ENCODE measurements at regions not wholly inside any gene's neighbourhood (a gene's known extent, or its start where the extent isn't known, plus 50 kb on each side); places are given as distances from the start of the nearest gene placed in this dataset.

GRCh38 chr10:42952931-42953683 is 123.8 kb upstream of the RET start:
- no peak for DNase-seq

DNA sequence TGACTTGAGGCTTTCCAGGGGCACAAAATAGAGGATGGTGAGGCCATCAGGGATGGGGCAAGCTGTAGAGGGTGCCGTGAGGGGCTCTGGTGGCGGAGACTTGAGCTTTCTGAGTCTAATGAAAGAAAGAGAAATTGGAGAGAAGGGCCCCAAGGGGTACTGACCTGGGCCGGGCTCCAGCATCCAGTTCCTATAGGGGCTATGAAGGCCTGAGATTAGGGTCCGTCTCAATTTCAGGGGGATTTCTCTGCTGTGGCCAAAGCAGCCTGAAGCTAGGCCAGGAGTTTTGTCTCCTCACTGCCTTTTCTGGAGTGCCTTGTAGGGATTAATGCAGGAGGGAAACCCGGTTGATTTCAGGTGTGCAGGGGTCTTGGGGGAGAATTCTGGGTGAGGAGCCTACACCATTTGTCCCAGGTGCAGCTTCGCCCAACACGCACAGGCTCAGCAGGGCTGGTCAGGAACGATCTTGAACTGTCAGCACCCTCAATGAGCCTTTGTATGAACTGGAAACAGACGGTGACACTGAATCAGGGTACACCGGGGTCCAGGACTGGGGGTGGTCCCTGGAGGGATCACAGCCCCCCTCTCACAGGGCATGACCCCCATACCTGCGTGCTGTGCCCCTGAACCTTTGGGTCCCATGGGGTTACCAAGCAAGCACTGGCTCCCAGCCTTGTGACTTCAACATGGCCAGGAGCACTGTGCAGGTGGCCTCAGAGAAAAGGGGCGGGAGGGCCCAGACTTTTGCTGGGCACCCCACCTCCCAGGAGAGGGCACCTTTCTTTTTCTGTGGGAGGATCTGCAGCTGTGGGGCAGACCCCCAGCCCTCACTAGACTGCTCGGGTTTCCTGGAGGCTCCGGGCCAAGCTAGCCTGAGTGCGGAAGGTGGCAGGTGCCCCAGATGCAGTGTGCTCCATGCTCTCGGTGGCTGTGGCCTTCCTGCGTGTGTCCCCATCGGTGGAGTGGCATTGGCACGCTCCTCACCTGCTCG is 122.9 kb upstream of the RET start:
- DNase-seq = no peak

- DNase-seq = no peak
Measured at GRCh38 chr10:42954766-42955492, 121.9 kb upstream of the RET start.

DNA sequence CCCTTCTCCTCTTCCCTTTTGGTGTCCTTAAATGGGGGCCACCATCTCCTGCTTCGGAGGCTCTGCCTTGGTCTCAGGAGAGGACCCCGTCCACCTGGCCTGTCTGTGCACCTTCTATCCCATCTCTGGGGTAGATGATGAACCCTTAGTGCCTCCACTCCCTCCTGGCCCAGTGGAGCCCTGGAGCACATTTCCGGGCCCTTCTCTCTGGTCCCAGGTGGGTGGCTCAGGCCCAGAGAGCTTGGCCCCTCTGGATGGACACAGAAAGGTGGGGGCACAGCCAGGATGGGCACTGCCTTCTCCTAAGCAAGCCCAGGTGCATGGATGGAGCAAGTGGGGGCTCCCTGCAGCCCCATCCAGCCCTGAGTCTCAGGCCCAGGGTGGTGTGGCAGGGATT is 121.4 kb upstream of the RET start:
- DNase-seq = no peak

GRCh38 chr10:42956045-42956444 is 120.8 kb upstream of the RET start:
- DNase-seq = no peak

DNA sequence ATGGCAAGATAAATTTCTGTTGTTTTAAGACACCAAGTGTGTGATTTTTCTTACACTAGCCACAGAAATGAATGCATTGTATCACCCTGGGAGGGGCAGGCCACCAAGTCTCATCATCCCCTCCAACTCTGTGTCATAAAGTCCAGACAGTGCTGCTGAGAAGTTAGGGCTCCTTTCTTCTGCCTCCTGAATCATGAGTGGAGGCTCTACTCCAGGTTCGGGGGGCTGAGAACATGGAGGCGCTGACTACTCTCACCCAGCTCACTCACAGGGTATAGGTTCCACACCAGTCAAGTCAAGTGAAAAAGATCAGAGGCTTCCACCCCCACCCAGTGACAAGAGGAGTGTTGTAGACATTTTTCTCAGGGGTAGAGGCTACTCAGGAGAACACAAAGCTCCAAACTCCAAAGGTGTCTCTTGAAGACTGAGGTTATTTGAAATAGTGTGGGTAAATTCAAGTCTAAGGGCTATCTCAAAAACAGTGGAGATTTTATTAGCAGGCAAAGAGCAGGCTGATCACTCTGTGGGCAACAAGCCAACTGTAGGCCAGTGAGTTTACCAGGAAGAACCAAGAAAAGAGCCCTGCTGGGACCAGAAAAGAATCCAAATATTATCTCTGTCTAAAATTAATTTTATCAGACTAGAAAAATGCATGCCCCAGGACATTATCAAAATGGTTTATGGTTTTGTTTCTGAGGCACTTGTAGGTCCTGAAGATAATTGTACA is 118.6 kb upstream of the RET start:
- no peak for DNase-seq

- no peak for DNase-seq
Measured at GRCh38 chr10:42959833-42960232, 117.0 kb upstream of the RET start.

DNA sequence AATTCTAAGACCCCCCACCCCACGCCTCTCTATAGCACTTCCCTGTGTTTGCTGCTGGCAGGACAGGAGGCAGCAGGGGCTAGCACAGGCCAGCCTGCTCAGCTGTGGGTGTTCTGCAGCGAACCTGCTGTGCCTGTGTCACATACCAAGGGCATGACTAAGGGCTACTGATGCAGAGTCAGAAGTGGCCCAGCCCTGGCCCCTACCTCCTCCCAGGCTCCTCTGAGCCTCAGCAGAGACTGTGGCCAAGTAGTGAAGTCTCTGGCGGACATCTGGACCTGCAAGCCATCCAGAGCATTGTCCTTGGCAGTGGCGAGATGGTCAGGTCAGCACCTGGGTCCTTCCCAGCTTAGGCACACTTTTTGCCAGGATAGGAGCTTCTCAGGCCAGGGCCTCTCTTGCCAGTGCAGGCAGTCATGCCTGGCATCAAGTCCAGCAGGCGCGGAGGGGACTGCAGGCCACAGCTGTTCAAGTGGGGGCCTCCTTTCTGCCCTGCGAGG is 116.3 kb upstream of the RET start:
- DNase-seq = no peak

DNA sequence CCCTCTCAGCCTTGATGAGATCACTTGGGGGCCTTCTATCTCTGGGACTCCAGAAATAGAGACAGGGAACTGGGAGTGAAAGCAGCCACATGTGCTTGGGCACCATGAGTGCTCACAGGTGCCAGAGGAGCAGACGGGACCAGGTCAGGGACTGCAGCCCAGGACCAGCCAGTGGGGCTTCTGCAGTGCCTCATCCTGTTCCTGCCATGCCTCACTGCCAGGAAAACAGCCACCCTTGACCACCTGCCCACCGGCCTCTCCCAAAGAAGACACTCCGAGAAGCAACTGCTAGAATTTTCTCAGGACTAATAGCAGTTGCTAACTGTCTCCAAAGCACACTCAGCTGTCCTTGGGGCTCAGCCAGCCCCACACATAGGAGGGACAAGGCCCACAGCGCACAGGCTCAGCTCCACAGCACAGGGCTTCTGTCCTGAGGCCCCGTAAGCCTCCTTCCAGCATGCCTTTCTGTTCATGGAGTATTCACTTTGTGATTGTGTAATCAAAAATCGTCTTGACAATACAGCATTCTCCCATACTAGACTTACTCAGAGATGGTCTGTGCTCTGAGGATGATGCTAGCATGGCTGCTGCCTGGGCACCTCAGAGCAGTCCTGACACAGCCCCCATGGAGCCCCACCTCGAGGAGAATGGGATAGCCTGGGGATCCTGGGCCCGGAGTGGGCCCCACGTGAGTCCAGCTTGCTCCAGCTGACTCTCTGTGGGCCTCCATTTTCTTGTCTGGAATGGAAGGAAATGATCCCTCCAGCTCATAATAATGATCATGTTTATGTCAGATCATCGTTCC is 115.7 kb upstream of the RET start:
- no peak for DNase-seq

DNA sequence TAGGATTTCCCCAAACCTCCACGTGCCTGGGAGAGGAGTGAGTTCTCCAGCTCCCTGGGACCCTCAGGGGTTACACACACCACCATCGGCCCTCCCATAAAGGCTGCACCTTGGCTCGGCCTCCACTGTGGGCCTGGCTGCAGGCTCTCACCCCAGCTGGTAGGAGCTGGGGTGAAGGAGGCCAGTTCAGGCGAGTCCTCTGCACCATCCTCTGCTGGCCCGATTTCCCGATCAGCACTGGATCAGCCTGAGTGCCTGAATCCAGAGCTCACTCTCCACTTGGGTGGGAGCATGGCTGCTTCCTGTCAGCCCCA is 115.1 kb upstream of the RET start:
- DNase-seq = no peak

- no peak for DNase-seq
Measured at GRCh38 chr10:42962110-42962901, 114.6 kb upstream of the RET start.

- DNase-seq = no peak
Measured at GRCh38 chr10:42962902-42963231, 114.0 kb upstream of the RET start.

DNA sequence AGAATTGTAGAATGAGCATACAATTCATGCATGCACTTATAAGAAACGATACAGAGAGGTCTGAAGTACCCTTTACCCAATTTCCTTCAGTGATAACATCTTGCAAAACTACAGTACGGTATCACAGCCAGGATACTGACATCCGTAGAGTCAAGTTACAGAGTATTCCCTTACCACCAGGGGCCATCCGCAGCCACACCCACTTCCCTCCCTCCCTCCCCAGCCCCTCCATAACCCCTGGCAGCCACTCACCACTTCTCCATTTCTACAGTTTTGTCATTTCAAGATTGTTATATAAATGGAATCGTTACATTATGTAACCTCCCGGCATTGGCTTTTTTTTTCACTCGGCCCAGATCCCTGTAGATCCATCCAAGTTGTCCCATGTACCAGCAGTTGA is 113.6 kb upstream of the RET start:
- no peak for DNase-seq

- DNase-seq = no peak
Measured at GRCh38 chr10:42969147-42969546, 107.7 kb upstream of the RET start.

DNA sequence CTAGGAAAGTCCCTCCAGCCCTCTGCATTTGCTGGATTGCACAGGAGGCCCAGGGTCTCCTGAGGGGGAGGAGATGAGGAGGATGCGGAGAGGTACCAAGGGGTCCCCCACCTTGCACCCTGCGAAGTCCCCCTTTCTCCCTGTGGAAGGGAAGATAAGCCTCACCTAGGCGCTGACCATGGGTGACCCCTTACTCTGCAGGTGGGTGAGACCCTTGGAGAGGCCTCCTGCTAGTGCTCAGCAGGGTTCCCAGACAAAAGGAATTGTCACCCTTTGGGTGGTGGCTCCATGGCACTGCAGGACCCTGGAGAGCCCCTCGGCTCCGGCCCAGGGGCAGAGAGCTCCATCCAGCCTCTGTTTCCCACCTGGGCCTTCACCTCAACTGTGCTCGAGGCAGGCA is 107.0 kb upstream of the RET start:
- no peak for DNase-seq

- DNase-seq = no peak
Measured at GRCh38 chr10:42970451-42971250, 106.2 kb upstream of the RET start.

- no peak for DNase-seq
Measured at GRCh38 chr10:42971251-42971599, 105.6 kb upstream of the RET start.

DNA sequence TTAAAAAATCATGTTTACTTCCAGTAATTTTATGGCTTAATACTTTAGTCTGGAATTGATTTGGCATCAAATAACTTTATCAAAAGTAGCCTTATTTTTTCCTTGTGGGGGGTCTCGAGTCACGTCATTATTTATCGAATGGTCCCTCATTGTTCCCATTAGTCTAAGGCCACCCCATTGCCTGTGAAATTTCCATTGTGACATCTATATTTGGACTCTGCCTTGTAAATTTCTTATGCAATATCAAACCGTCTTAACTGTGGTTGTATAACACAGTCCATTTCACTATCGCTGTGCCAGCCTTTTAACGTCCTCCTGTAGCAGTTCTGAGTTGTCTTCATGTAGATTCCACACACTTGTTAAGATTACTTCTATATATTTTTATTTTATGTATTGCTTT is 103.9 kb upstream of the RET start:
- DNase-seq = no peak

GRCh38 chr10:42973411-42973810 is 103.5 kb upstream of the RET start:
- DNase-seq = no peak
